ENCODE measurements at regions not wholly inside any gene's neighbourhood (a gene's known extent, or its start where the extent isn't known, plus 50 kb on each side); places are given as distances from the start of the nearest gene placed in this dataset.

GRCh38 chr5:67591491-67591890, 394.9 kb upstream of the CD180 start:
- no peaks in the 10 kb centered on the region for H3K79me2 ChIP-seq (ENCODE audit: insufficient read depth)
- no peaks in the 10 kb centered on the region for H4K20me1 ChIP-seq (ENCODE audit: insufficient read depth)
- ChIA-PET POLR2A (interaction anchor here (0.5 kb wide), 1 partner anchor 535 kb away, joined by 3 read pairs; no protein-coding TSS in a partner anchor), CTCF (no interaction called here)
- TF ChIP-seq RXRA (IDR thresholded peaks at IDR 0.05; ENCODE audit: borderline replicate concordance, low read depth) (no peak), CTCF (IDR thresholded peaks at IDR 0.05) (no peak), MEF2A (IDR thresholded peaks at IDR 0.05; ENCODE audit: borderline replicate concordance, low read depth) (no peak), MAX (IDR thresholded peaks at IDR 0.05; ENCODE audit: low read depth) (no peak), CHD2 (IDR thresholded peaks at IDR 0.05; ENCODE audit: low read length, partially characterized antibody) (no peak), EP300 (IDR thresholded peaks at IDR 0.05; ENCODE audit: borderline replicate concordance in 1 of 2, low read depth in 1 of 2, low read length in 1 of 2) (no peak)
- H3K9ac ChIP-seq = no peak overlapping the region
- H3K4me1 ChIP-seq (ENCODE audit: control insufficient read depth in 1 of 2, insufficient read depth in 2 of 2, low read depth in 1 of 2, low read length in 1 of 2) = no peaks in the 10 kb centered on the region
- 30% methylated on average over 3 of the region's 3 CpGs for WGBS (ENCODE audit: low lambda C conversion rate)
- DNase-seq = no peak
- no peak overlapping the region for H3K4me2 ChIP-seq
- no peaks in the 10 kb centered on the region for H3K36me3 ChIP-seq (replicated peaks in 1 of 2; ENCODE audit: control insufficient read depth in 1 of 2, insufficient read depth in 2 of 2, low read length in 1 of 2)
- H3F3A ChIP-seq (replicated peaks; ENCODE audit: insufficient read depth) = no peaks in the 10 kb centered on the region
- no peaks in the 10 kb centered on the region for H3K27me3 ChIP-seq (ENCODE audit: insufficient read depth)
- H3K9me2 ChIP-seq = no peaks in the 10 kb centered on the region
- H3K9me3 ChIP-seq = no peaks in the 10 kb centered on the region
- H3K4me3 ChIP-seq (ENCODE audit: low read depth in 2 of 2, low read length in 1 of 2) = no peak overlapping the region
- no peak overlapping the region for H2AFZ ChIP-seq (ENCODE audit: low read depth)
- no peak overlapping the region for H3K27ac ChIP-seq (ENCODE audit: low read depth in 2 of 2, low read length in 1 of 2)

- no peaks in the 10 kb centered on the region for H3K4me1 ChIP-seq (ENCODE audit: control insufficient read depth in 1 of 2, insufficient read depth in 2 of 2, low read depth in 1 of 2, low read length in 1 of 2)
- CTCF ChIA-PET = interaction anchor here (0.7 kb wide), 1 partner anchor 15 kb away, joined by 3 read pairs; no protein-coding TSS in a partner anchor
- H4K20me1 ChIP-seq (ENCODE audit: insufficient read depth) = no peaks in the 10 kb centered on the region
- no peaks in the 10 kb centered on the region for H3K79me2 ChIP-seq (ENCODE audit: insufficient read depth)
- H2AFZ ChIP-seq (ENCODE audit: low read depth) = no peak overlapping the region
- H3K9ac ChIP-seq = no peak overlapping the region
- H3K27me3 ChIP-seq (ENCODE audit: insufficient read depth) = no peaks in the 10 kb centered on the region
- no peak overlapping the region for H3K4me3 ChIP-seq (ENCODE audit: low read depth in 2 of 2, low read length in 1 of 2)
- no peak for DNase-seq
- no peaks in the 10 kb centered on the region for H3K36me3 ChIP-seq (replicated peaks in 1 of 2; ENCODE audit: control insufficient read depth in 1 of 2, insufficient read depth in 2 of 2, low read length in 1 of 2)
- no peaks in the 10 kb centered on the region for H3K9me2 ChIP-seq
- TF ChIP-seq ZBTB33 (IDR thresholded peaks at IDR 0.05; ENCODE audit: borderline replicate concordance, low read depth) (no peak), RCOR1 (IDR thresholded peaks at IDR 0.05; ENCODE audit: low read length) (no peak), CTCF (IDR thresholded peaks at IDR 0.05) (no peak)
- no peaks in the 10 kb centered on the region for H3F3A ChIP-seq (replicated peaks; ENCODE audit: insufficient read depth)
- 55% methylated on average over 2 of the region's 2 CpGs for WGBS (ENCODE audit: low lambda C conversion rate)
- H3K27ac ChIP-seq (ENCODE audit: low read depth in 2 of 2, low read length in 1 of 2) = no peak overlapping the region
- no peaks in the 10 kb centered on the region for H3K9me3 ChIP-seq
- H3K4me2 ChIP-seq = no peak overlapping the region
- POLR2A ChIA-PET = no interaction called here
Observed at GRCh38 chr5:67588389-67588788, 391.8 kb upstream of the CD180 start.
